NCI-H2196 (cell line): ENCODE measurements at regions not wholly inside any gene's neighbourhood (a gene's known extent, or its start where the extent isn't known, plus 50 kb on each side); places are given as distances from the start of the nearest gene placed in this dataset.
"Not testable (repeated sequence)": the region's sequence is repeated elsewhere in the genome, so short reads cannot be mapped to it uniquely, and the experiment has no call there.

Source experiments
- DNase-seq: peaks from one replicate; lab custom pipeline; 2025; ENCODE audit not compliant: unreplicated experiment; lab: John Stamatoyannopoulos, UW

GRCh38 chr13:88196106-88196505, 524.9 kb downstream of the SLITRK5 start:
- DNase-seq = no peak

GRCh38 chr13:88217372-88217771, 546.2 kb downstream of the SLITRK5 start:
- DNase-seq = no peak

DNA sequence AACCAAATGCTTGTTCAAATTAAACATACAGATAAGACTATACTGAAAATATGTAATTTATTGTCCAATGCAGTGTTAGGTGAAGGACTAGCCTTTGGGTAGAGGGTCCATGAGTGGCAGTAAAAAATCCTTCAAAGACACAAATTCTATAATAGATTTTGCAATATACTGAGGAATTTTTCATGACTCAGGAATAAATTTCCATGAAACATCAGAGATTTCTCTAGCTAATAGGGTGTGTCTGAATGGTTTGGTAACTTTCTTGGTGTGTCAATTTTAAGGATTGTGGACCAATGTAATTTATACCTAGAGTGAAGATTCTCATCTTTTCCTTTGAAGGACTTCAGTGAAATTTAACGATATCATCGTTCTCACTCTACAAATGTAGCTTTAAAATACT, 546.7 kb downstream of the SLITRK5 start:
- no peak for DNase-seq

DNA sequence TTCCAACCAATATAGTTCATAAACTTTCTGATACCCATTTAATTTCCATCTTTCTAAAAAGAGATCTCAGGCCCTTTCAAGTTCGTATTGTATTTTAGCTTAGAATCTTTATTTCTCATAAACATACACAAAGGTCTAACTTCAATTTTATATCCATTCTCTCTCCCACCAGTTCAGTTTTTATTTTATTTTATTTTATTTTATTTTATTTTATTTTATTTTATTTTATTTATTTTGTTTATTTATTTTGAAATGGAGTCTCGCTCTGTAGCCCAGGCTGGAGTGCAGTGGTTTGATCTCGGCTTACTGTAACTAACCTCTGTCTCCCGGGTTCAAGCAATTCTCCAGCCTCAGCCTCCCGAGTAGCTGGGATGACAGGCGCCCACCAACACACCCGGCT, 552.8 kb downstream of the SLITRK5 start:
- no peak for DNase-seq

DNA sequence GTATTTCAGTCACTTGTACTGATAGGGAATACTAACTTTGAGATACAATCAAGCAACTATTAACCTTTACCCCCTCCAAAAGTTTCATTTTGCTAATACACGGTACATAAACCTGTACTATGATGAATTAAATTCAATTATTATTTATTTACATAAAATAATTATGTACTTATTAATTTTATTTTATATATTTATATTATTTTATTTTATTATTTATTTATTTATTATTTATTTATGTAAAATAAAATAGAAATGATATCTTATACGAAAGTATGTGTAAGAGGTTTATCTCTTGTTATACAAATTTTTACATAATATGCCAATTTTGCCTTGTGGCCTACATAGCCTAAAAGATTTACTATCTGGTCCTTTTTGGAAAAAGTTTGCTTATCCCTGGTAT, 564.3 kb downstream of the SLITRK5 start:
- DNase-seq = no peak

DNA sequence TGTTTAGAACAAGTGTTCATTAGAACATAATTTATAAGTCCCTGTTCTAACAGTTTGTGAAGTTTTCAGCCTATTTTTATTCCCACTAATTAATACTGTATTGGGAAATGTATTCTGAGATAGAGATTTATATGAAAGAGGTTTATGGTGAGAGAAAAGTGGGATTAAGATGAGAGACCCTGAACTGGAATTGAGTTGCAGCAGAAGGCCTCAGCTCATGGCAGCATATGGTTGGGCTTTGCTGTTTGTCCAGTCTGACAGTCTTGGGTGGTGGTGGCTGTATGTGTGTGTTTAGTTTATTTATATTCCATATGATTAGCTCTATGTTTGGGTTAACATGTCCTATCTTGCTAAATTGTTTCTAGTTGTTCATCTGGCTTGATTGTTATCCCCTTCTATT, 575.1 kb downstream of the SLITRK5 start:
- DNase-seq = no peak

- DNase-seq = no peak
These were observed 577.2 kb downstream of the SLITRK5 start for GRCh38 chr13:88248393-88248792.

DNA sequence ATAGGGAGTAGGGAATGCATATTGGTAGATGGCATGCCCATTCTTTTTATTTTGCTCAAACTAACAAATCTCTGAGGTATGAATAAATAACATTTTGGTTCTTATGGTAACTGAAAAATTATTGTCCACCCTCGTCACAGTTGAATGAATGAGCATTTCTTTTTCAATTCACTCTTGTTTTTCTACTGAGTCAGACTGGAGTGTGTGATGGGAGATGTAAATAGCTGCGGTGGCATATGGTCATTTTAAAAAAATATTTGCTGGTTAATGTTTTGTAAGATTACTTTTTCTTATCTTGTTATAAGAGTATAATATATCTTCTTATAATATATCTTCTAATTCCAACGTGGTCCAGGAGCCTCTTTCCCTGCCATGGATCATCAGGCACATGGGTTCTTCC, 586.5 kb downstream of the SLITRK5 start:
- DNase-seq = no peak

DNA sequence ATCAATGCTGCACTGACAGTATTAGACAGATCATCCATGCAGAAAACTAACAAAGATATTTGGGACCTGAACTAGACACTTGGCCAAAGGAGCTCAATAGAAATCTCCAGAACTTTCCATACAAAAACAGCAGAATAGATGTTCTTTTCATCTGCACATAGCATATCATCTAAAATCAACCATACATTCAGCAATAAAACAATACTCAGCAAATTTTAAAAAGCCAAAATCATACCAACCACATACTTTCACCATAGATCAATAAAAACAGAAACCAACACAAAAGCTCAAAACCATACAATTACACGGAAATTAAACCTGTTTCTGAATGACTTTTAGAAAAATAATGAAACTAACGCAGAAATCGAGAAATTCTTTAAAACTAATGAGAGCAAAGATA, 592.6 kb downstream of the SLITRK5 start:
- no peak for DNase-seq

- no peak for DNase-seq
These were observed 610.7 kb downstream of the SLITRK5 start for GRCh38 chr13:88281841-88282240.

DNA sequence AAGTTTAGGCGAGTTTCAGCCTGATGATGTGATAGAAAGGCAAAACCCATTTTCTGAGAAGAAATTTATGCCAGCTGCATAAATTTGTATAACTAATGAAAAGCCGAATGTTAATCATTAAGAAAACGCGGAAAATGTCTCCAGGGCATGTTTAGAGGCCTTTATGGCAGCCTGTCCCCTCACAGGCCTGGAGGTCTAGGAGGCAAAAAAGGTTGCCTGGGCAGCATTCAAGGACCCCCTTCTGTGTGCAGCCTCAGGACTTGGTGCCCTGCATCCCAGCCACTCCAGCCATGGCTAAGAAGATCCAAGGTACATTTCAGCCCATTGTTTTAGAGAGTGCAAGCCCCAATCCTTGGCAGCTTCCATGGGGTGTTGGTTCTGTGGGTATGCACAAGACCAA, 614.2 kb downstream of the SLITRK5 start:
- no peak for DNase-seq

DNA sequence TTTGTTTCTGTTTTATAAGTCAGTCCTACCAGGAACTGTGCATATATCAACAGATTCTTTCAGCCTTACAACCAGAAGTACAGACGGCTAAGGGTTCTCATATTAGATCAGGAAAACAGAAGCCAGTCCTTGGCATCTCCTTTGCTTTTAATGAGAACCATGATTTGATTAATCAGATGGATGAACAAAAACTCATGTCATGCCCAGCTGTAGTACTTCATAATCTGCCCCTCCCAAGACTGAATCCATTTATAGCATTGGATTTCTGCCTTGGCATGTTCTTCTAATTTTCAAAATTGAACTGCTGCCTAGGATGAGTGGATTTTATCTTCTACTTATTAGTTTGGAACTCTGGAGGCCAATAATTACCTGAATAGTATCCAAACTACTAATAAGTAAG, 617.2 kb downstream of the SLITRK5 start:
- no peak for DNase-seq

GRCh38 chr13:88291731-88292130, 620.6 kb downstream of the SLITRK5 start:
- DNase-seq = not testable (repeated sequence)

DNA sequence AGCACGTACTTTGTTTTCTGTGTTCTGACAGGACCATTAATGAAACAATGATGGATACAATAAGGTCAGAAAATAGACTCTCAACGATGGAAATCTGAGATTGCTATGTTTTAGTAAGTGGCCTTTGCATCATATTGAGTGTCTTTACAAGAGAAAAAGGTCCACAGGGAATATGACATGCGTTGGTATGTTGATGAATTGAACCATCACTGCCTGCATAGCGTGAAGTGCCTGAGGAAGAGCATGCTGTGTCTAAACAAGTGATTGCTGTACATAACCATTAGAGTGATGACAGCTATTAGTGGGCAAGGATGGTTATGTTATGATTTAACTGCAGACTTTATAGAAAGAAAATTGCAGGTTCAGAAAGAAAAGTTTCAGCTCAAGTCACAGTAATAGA, 623.2 kb downstream of the SLITRK5 start:
- no peak for DNase-seq

- no peak for DNase-seq
These were observed 632.0 kb downstream of the SLITRK5 start for GRCh38 chr13:88303157-88303556.

GRCh38 chr13:88303605-88304004, 632.4 kb downstream of the SLITRK5 start:
- no peak for DNase-seq

DNA sequence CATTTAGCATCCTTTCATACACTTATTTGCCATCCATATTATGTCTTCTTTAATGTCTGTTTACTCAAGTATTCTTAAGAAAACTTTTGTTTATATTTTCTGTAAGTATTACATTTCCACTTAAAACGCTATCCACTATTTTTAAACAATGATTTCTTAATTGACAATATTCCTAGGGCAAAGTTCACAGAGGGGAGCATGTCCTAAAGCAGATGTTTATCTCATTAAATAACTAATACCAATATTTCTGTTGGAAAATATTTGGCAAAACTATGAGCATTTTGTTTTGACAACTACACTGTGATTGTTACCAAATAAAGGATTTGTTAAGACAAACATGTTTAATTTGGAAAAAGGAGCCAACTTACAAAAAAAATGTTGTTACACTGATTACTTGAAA, 643.3 kb downstream of the SLITRK5 start:
- no peak for DNase-seq

- DNase-seq = no peak
These were observed 657.9 kb downstream of the SLITRK5 start for GRCh38 chr13:88329066-88329465.

GRCh38 chr13:88339271-88339741, 668.1 kb downstream of the SLITRK5 start:
- DNase-seq = no peak

GRCh38 chr13:88345171-88345847, 674.1 kb downstream of the SLITRK5 start:
- DNase-seq = no peak

- DNase-seq = no peak
These were observed 689.6 kb downstream of the SLITRK5 start for GRCh38 chr13:88360761-88361160.

DNA sequence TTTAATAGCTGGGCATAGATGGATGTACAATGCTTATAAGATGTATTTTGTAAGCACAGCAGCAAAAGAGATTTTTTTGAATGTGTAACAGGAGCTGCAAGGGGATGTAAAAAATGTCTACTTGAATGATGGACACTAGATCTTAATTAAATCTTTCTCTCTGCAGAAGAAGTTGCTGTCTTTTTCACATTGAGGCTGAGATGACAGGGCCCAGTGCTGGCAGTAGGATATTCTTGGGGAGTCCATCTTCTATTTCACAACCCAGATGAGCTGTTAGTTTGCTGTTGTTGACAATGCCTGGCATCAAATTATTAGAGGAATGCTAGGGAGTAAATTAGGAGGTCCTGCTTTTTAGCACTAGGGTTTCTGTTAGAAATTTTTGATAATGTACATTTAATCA, 698.7 kb downstream of the SLITRK5 start:
- DNase-seq = no peak

GRCh38 chr13:88376760-88377388, 705.7 kb downstream of the SLITRK5 start:
- DNase-seq = no peak
